Natural killer cell (primary cell): ENCODE measurements at regions not wholly inside any gene's neighbourhood (a gene's known extent, or its start where the extent isn't known, plus 50 kb on each side); places are given as distances from the start of the nearest gene placed in this dataset.

Source experiments
- ATAC-seq, 3 donors: fragments of 150-1000 bp in 2 of 3; fragments of 200-7000 bp in 1 of 3; cut with Tn5 transposase; 1 replicate in 1 of 3; 2 replicates in 2 of 3; pipeline ENCODE4 v1.10.0; 2021; ENCODE audit warnings: mild to moderate bottlenecking in 2 of 3, moderate library complexity in 2 of 3
- DNase-seq, 2 donors: peaks; one replicate each; pipeline versions ENCODE4 v3.0.0 to v3.0.0-alpha.2; 2013 to 2021; ENCODE audit warnings: mixed read lengths in 1 of 2
- H3K27ac ChIP-seq: one replicate; pipeline ENCODE4 v1.5.1; 2013; ENCODE audit warnings: mild to moderate bottlenecking, low read length
- H3K27me3 ChIP-seq: one replicate; pipeline ENCODE4 v1.6.1; 2013; ENCODE audit warnings: low read length; ENCODE audit not compliant: control insufficient read depth, insufficient read depth
- H3K36me3 ChIP-seq: one replicate; pipeline ENCODE4 v1.6.1; 2013; ENCODE audit warnings: low read length; ENCODE audit not compliant: control insufficient read depth, insufficient read depth
- H3K4me1 ChIP-seq: one replicate; pipeline ENCODE4 v1.6.1; 2013; ENCODE audit warnings: low read length; ENCODE audit not compliant: control insufficient read depth, insufficient read depth
- H3K4me3 ChIP-seq: one replicate; pipeline ENCODE4 v1.5.1; 2013; ENCODE audit warnings: low read length
- H3K9me3 ChIP-seq: one replicate; pipeline ENCODE4 v1.6.1; 2013; ENCODE audit warnings: low read length; ENCODE audit not compliant: control insufficient read depth, insufficient read depth
- H3K27ac Mint-ChIP-seq, 2 donors: one replicate each; pipeline ENCODE4 v1.8.0; 2022; ENCODE audit warnings: mild to moderate bottlenecking in 2 of 2, mixed read lengths in 2 of 2, moderate library complexity in 1 of 2
- H3K27me3 Mint-ChIP-seq, 2 donors: one replicate each; pipeline ENCODE4 v1.8.0; 2022; ENCODE audit warnings: low read depth in 2 of 2, mixed read lengths in 2 of 2
- H3K36me3 Mint-ChIP-seq: one replicate; pipeline ENCODE4 v1.8.0; 2022; ENCODE audit warnings: mixed read lengths
- H3K4me1 Mint-ChIP-seq, 2 donors: one replicate each; pipeline ENCODE4 v1.8.0; 2022; ENCODE audit warnings: mixed read lengths in 2 of 2
- H3K4me3 Mint-ChIP-seq: one replicate; pipeline ENCODE4 v1.8.0; 2022; ENCODE audit warnings: mild to moderate bottlenecking, moderate library complexity, mixed read lengths
- H3K9me3 Mint-ChIP-seq, 2 donors: one replicate each; pipeline ENCODE4 v1.8.0; 2022; ENCODE audit warnings: mixed read lengths in 2 of 2
- CTCF ChIP-seq: fragments of 200-600 bp; IDR thresholded peaks from one replicate; pipeline ENCODE4 v1.8.0; 2022; ENCODE audit warnings: antibody characterized with exemption
- WGBS: methylation state at CpG from one replicate; pipeline ENCODE4 v1.1.7; 2013; ENCODE audit warnings: missing lambda C conversion rate; ENCODE audit not compliant: insufficient coverage; 5-methylcytosine and 5-hydroxymethylcytosine counted together
- intact Hi-C: fragments of 100-400 bp; cut with micrococcal nuclease; formaldehyde crosslinking; loops from one replicate; pipeline ENCODE4 v1.14.2; 2022

GRCh38 chr6:149212206-149212605 lies 105.3 kb upstream of the TAB2 start:
- TF ChIP-seq CTCF: no peak
- ATAC-seq: no peak
- Histone ChIP-seq H3K4me1 (peaks cover 26% of the 10 kb centered on the region), H3K36me3 (no peaks in the 10 kb centered on the region), H3K27me3 (no peaks in the 10 kb centered on the region), H3K9me3 (no peaks in the 10 kb centered on the region), H3K27ac (no peak overlapping the region), H3K4me3 (no peak overlapping the region)
- no peak for DNase-seq
- intact Hi-C loops: no loop called here
- H3K27me3 Mint-ChIP-seq: peaks cover 1 to 7% of the 10 kb centered on the region in 2 donors
- no peaks in the 10 kb centered on the region for H3K36me3 Mint-ChIP-seq
- H3K9me3 Mint-ChIP-seq: no peaks in the 10 kb centered on the region
- WGBS: 72% methylated on average over 6 of the region's 6 CpGs
- peaks cover 10 to 12% of the 10 kb centered on the region in 2 donors for H3K4me1 Mint-ChIP-seq
- no peak overlapping the region for H3K4me3 Mint-ChIP-seq
- no peak overlapping the region for H3K27ac Mint-ChIP-seq

GRCh38 chr6:149212892-149213801 lies 104.4 kb upstream of the TAB2 start:
- H3K4me1 ChIP-seq: peaks cover 26% of the 10 kb centered on the region
- 33% methylated on average over 9 of the region's 9 CpGs for WGBS
- intact Hi-C loops: no loop called here
- Mint-ChIP-seq H3K36me3 (no peaks in the 10 kb centered on the region), H3K27ac (no peak overlapping the region), H3K4me3 (no peak overlapping the region), H3K4me1 (peaks cover 10 to 12% of the 10 kb centered on the region in 2 donors), H3K9me3 (no peaks in the 10 kb centered on the region), H3K27me3 (no peaks in the 10 kb centered on the region)
- H3K36me3 ChIP-seq: no peaks in the 10 kb centered on the region
- H3K9me3 ChIP-seq: no peaks in the 10 kb centered on the region
- peak in 1 of 2 donors; percentile 13 for DNase-seq
- H3K27me3 ChIP-seq: no peaks in the 10 kb centered on the region
- H3K27ac ChIP-seq: no peak overlapping the region
- ATAC-seq: peak in 1 of 3 donors; percentile 20
- no peak for TF ChIP-seq CTCF
- H3K4me3 ChIP-seq: no peak overlapping the region

- H3K4me1 ChIP-seq: peaks cover 26% of the 10 kb centered on the region
- no peak overlapping the region for H3K27ac ChIP-seq
Measured at GRCh38 chr6:149213829-149214228, 103.7 kb upstream of the TAB2 start.

More at GRCh38 chr6:149213829-149214228, 103.7 kb upstream of the TAB2 start:
- peak in 1 of 3 donors; percentile 11 for ATAC-seq
- Mint-ChIP-seq H3K9me3 (no peaks in the 10 kb centered on the region), H3K27ac (no peak overlapping the region), H3K4me1 (peaks cover 10 to 12% of the 10 kb centered on the region in 2 donors), H3K4me3 (no peak overlapping the region), H3K27me3 (no peaks in the 10 kb centered on the region), H3K36me3 (no peaks in the 10 kb centered on the region)
- no peaks in the 10 kb centered on the region for H3K9me3 ChIP-seq
- no peak overlapping the region for H3K4me3 ChIP-seq
- intact Hi-C loops: no loop called here
- H3K27me3 ChIP-seq: no peaks in the 10 kb centered on the region
- 82% methylated on average over 4 of the region's 4 CpGs for WGBS
- no peak for DNase-seq
- no peak for TF ChIP-seq CTCF
- H3K36me3 ChIP-seq: no peaks in the 10 kb centered on the region
